Non-pigmented ciliary epithelial cell (primary cell): ENCODE measurements at regions not wholly inside any gene's neighbourhood (a gene's known extent, or its start where the extent isn't known, plus 50 kb on each side); places are given as distances from the start of the nearest gene placed in this dataset.

Experiments used
- DNase-seq: peaks from one replicate; pipeline ENCODE4 v3.0.0-alpha.2; 2010; ENCODE audit warnings: low read depth

GRCh38 chr4:119823891-119824290 lies 195.3 kb upstream of the PDE5A start:
- DNase-seq, result no peak

GRCh38 chr4:119823045-119823444 lies 194.4 kb upstream of the PDE5A start:
- DNase-seq, result no peak

- no peak for DNase-seq
Observed at GRCh38 chr4:119816473-119816872, 187.9 kb upstream of the PDE5A start.

- DNase-seq, result no peak
Observed at GRCh38 chr4:119810001-119810400, 181.4 kb upstream of the PDE5A start.

DNA sequence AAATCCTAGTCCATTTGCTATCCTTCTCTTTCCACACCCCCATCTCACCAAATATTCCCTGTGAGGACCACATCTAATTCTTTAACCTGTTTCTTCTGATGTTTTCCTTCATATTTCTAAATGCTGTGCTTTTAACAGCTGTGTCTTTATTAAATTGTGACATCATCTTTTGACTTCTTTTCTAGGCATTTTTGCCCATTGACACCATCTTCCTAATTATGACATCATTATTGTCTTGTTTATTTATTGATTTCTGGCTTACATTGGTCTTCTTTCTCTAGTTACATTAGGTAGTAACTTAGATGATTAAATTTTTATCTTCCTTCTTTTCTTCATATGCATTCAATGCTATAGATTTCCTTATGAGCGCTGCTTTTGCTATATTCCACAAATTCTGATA lies 175.8 kb upstream of the PDE5A start:
- no peak for DNase-seq

GRCh38 chr4:119797238-119797894 lies 168.8 kb upstream of the PDE5A start:
- no peak for DNase-seq

GRCh38 chr4:119795986-119796578 lies 167.5 kb upstream of the PDE5A start:
- no peak for DNase-seq

DNA sequence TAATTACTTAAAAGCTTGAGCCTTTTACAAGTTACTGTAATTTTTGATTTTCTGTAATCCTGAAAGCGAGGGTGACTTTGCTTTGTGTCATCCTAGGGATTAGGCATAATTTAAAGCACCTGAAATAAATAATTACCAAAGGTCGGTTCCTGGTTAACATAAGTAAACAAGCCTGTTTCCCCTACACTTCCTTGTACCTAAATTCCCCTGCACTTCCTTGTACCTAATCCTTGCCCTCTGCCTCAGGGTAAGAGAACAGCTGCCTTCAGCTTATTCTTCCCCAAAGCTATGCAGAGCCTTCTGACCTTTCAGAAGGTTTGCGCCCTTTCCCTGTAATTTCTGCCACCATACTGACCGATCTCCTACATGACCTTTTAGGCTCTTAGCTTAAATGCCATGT lies 166.1 kb upstream of the PDE5A start:
- no peak for DNase-seq

- DNase-seq, result no peak
Observed at GRCh38 chr4:119794113-119794512, 165.5 kb upstream of the PDE5A start.

DNA sequence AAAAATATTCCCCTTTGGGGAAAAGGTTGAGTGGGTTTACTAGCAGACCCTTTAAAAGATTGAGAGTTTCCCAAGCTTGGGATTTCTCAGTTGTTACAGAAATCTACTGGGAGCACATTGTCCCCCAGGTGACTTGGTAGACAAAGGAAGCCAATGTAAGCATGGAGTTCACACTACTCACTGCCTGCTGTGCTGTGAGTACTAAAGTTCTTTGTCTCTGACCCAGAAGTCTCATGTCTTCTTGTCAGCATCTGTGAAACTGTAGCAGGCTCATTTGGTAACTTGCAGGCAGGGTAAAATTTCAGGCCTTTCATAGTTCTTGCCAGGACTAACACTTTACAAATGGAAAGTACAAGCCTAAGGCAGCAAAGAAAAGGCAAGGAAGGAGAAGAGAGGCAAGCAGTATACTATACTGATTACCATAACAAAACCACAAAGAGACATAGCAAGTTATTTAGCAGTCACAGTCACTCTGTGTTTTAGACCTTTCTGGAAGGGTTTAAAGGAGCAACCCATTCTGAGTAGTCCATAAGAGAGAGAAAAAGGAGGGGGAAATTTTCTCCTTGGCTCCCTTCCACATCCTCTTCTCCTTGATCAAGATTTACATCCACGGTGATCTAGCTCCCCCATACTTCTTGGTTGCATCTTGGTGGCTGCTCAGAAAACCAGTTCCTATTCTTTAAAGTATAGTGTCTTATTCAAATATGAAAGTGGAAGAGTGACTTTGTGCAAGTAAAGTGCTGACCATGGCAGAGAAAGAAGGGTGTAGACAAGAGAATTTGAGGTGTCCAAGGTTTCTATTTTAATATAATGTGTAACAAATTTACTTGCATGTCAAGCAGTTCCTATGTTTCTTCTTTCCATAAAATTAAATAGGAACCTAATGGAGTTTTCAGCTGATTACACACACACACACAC lies 160.0 kb upstream of the PDE5A start:
- no peak for DNase-seq

- no peak for DNase-seq
Observed at GRCh38 chr4:119785963-119786362, 157.4 kb upstream of the PDE5A start.

DNA sequence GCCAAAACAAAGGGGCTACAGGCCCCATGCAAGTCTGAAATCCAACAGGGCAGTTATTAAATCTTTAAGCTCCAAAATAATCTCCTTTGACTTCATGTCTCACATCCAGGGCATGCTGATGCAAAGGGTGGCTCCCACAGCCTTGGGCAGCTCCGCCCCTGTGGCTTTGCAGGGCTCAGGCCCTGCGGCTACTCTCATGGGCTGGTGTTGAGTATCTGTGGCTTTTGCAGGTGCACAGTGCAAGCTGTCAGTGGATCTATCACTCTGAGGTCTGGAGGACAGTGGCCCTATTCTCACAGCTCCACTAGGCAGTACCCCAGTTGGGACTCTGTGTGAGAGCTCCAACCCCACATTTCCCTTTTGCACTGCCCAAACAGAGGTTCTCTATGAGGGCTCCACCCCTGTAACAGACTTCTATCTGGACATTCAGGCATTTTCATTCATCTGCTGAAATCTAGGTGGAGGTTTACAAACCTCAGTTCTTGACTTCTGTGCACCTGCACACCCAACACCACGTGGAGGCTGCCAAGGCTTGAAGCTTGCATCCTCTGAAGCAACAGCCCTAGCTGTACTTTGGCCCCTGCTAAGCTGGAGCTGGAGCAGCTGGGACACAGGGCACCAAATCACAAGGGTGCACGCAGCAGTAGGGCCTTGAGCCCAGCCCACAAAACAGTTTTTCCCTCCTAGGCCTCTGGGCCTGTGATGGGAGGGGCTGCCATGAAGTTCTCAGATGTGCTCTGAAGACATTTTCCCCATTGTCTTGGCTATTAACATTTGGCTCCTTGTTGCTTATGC lies 154.8 kb upstream of the PDE5A start:
- DNase-seq, result no peak

DNA sequence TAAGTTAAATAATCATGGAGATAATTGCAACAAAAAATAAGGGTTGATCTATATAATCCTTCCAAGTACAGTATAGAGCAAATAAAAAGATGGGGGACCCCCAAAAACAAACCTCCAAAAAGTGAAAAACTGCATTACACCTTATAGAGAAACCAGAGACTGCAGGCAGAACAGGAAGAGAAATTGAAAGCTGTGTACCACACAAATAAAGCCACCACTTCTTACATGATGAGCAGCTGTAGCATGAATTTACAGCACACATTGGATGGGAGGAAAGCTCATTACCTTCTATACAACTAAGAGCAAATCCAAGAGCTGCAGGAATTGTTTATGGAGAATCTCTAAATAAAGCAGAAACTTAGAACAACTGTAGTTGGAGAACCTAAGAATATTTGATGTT lies 152.4 kb upstream of the PDE5A start:
- DNase-seq, result no peak

- no peak for DNase-seq
Observed at GRCh38 chr4:119774840-119775239, 146.2 kb upstream of the PDE5A start.

GRCh38 chr4:119765951-119766350 lies 137.3 kb upstream of the PDE5A start:
- DNase-seq, result no peak

GRCh38 chr4:119765469-119765868 lies 136.9 kb upstream of the PDE5A start:
- no peak for DNase-seq

- DNase-seq, result no peak
Observed at GRCh38 chr4:119763386-119763785, 134.8 kb upstream of the PDE5A start.

- DNase-seq, result no peak
Observed at GRCh38 chr4:119755599-119755998, 127.0 kb upstream of the PDE5A start.

DNA sequence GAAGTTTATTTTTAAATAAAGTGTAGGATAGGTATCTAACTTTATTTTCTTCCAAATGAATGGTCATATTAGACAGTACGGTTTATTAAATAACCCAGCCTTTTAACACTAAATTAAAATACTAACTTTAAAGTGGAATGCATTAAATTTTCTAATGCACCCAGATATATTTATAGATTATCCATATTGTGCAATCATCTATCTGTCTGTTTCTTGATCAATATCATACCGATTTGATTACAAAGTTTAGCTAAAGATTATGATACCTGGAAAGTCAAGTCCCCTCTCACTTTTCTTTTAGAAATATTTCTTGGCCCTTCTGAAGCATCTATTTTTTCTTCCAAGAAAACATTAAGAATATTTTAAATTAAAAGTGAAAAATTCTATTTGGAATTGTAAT lies 124.3 kb upstream of the PDE5A start:
- DNase-seq, result no peak

DNA sequence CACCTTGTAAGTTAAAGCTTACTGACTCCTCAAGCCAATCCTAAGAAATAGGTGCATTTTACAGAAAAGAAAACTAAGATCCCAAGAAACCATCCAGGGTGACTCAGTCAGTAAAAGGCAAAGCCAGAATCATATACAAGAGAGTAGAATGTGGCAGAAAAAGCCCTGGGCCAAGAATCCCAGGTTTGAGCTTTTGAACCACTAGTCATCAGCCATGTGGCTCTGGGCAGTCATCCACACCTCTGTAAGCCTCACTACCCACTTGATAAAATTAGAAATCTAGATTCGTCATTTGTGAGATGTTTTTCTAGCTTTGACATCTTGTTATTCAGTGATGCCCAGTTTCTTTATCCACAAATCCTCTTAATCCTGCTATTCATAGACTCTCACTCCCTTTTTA lies 122.2 kb upstream of the PDE5A start:
- no peak for DNase-seq

DNA sequence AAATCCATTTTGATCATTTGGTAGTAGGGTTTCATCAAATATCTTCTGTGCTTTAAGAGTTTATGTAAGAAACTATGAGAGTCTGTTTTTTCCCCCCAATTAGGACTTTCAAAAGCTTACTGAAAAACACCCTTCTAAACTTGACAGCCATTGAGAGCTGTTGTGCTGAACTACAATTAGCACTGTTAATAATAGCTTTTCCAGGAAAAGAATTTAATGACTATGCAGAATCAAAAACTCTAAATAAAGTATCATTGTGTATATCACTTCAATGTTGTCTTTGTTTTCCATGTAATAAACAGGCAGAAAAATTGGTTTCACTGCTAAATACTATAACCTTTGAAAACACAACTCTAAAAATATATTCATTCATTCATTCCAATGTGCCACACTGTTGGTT lies 121.4 kb upstream of the PDE5A start:
- DNase-seq, result no peak

DNA sequence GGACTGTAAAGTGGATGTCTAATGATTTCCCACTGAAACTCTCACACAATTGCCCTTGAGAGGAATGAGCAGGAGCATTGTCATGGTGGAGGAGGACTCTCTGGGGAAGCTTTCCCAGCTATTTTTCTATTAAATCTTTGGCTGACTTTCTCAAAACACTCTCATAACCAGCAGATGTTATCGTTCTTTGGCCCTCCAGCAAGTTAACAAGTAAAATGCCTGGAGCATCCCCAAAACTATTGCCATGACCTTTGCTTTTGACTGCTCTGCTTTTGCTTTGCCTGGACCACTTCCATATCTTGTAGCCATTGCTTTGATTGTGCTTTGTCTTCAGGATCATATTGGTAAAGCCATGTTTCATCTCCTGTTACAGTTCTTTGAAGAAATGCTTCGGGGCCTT lies 120.2 kb upstream of the PDE5A start:
- no peak for DNase-seq
